Caco-2 (cell line): ENCODE measurements at regions not wholly inside any gene's neighbourhood (a gene's known extent, or its start where the extent isn't known, plus 50 kb on each side); places are given as distances from the start of the nearest gene placed in this dataset.

Experiments used
- BruUV-seq: library from RNA; stranded (reverse); fragments of 400-500 nt; replicated peaks from 2 replicates; lab custom pipeline; 2021; lab: Mats Ljungman, UMichigan
- CTCF ChIA-PET: fragments of 300-600 bp; sonication (Branson Sonifier 250); formaldehyde crosslinking; loops from one replicate; lab custom pipeline; 2022; ENCODE audit warnings: antibody characterized with exemption; lab: Charles Lee
- POLR2A ChIA-PET: fragments of 300-600 bp; sonication (Branson Sonifier 250); formaldehyde crosslinking; loops from one replicate; lab custom pipeline; 2022; ENCODE audit warnings: antibody characterized with exemption; lab: Charles Lee
- DNase-seq, 2 experiments: peaks; one replicate each; pipeline versions ENCODE4 v3.0.0 to v3.0.0-alpha.2; 2020 to 2022
- H3K27me3 ChIP-seq: replicated peaks from 2 replicates; pipeline ENCODE4 v1.6.0; 2011; ENCODE audit warnings: low read length; ENCODE audit not compliant: control insufficient read depth, insufficient read depth
- H3K36me3 ChIP-seq: 2 replicates; pipeline ENCODE4 v1.5.1; 2011; ENCODE audit warnings: low read length; ENCODE audit not compliant: control insufficient read depth, insufficient read depth
- H3K4me1 ChIP-seq: fragments of 250-450 bp; sonication (Bioruptor Pico); 2 replicates; pipeline ENCODE4 v1.5.1; 2020; ENCODE audit warnings: mild to moderate bottlenecking
- H3K4me3 ChIP-seq: 2 replicates; pipeline ENCODE4 v1.5.1; 2011; ENCODE audit warnings: low read depth, mild to moderate bottlenecking, control low read depth, low read length
- H3K9me3 ChIP-seq: fragments of 250-450 bp; sonication (Bioruptor Pico); 2 replicates; pipeline ENCODE4 v1.5.1; 2020; ENCODE audit warnings: mild to moderate bottlenecking, moderate library complexity
- H3K27ac Mint-ChIP-seq: one replicate; pipeline ENCODE4 v1.8.0; 2022; ENCODE audit warnings: mixed read lengths; ENCODE audit not compliant: unreplicated experiment
- H3K27me3 Mint-ChIP-seq: one replicate; pipeline ENCODE4 v1.8.0; 2022; ENCODE audit warnings: mixed read lengths; ENCODE audit not compliant: insufficient read depth, unreplicated experiment
- H3K36me3 Mint-ChIP-seq: one replicate; pipeline ENCODE4 v1.8.0; 2022; ENCODE audit warnings: mild to moderate bottlenecking, mixed read lengths; ENCODE audit not compliant: insufficient read depth, unreplicated experiment
- H3K4me1 Mint-ChIP-seq: one replicate; pipeline ENCODE4 v1.8.0; 2022; ENCODE audit warnings: low read depth, mixed read lengths; ENCODE audit not compliant: unreplicated experiment
- H3K4me3 Mint-ChIP-seq: one replicate; pipeline ENCODE4 v1.8.0; 2022; ENCODE audit warnings: mild to moderate bottlenecking, moderate library complexity, mixed read lengths; ENCODE audit not compliant: unreplicated experiment
- H3K9me3 Mint-ChIP-seq: one replicate; pipeline ENCODE4 v1.8.0; 2022; ENCODE audit warnings: mixed read lengths; ENCODE audit not compliant: unreplicated experiment
- CTCF ChIP-seq, 2 experiments: fragments of 200-600 bp in 1 of 2; IDR thresholded peaks; 1 replicate in 1 of 2; 2 replicates in 1 of 2; pipeline versions ENCODE4 v1.5.1 to v1.8.0; 2011 to 2022; ENCODE audit warnings: antibody characterized with exemption in 1 of 2, control low read depth in 1 of 2, inconsistent platforms in 1 of 2, low read depth in 1 of 2, low read length in 1 of 2, mild to moderate bottlenecking in 1 of 2, moderate library complexity in 1 of 2; ENCODE audit not compliant: insufficient read depth in 1 of 2, severe bottlenecking in 1 of 2, unreplicated experiment in 1 of 2
- intact Hi-C: fragments of 100-400 bp; cut with micrococcal nuclease; formaldehyde crosslinking; loops from one replicate; pipeline ENCODE4 v1.10.0; 2022; ENCODE audit not compliant: unreplicated experiment

GRCh38 chr18:3350021-3350420 lies 88.1 kb downstream of the MYL12B start:
- BruUV-seq = no TSS peak
- Histone ChIP-seq H3K27me3 (no peaks in the 10 kb centered on the region), H3K9me3 (no peaks in the 10 kb centered on the region), H3K4me3 (no peak overlapping the region), H3K4me1 (no peaks in the 10 kb centered on the region), H3K36me3 (no peaks in the 10 kb centered on the region)
- no peaks in the 10 kb centered on the region for H3K4me1 Mint-ChIP-seq
- H3K27ac Mint-ChIP-seq = no peak overlapping the region
- H3K9me3 Mint-ChIP-seq = no peaks in the 10 kb centered on the region
- intact Hi-C loops = no loop called here
- H3K27me3 Mint-ChIP-seq = no peaks in the 10 kb centered on the region
- DNase-seq = no peak
- ChIA-PET CTCF (no interaction called here), POLR2A (no interaction called here)
- no peaks in the 10 kb centered on the region for H3K36me3 Mint-ChIP-seq
- H3K4me3 Mint-ChIP-seq = no peak overlapping the region
- TF ChIP-seq CTCF (IDR thresholded peaks at IDR 0.05; ENCODE audit: insufficient read depth in 1 of 2, low read depth in 1 of 2, low read length in 1 of 2, severe bottlenecking in 1 of 2, unreplicated experiment in 1 of 2) = no peak

- H3K4me3 ChIP-seq = no peak overlapping the region
- ChIA-PET CTCF (no interaction called here), POLR2A (interaction anchor here (0.5 kb wide), 1 partner anchor 78 kb away, joined by 3 read pairs; no protein-coding TSS in a partner anchor)
- Mint-ChIP-seq H3K27ac (no peak overlapping the region), H3K9me3 (no peaks in the 10 kb centered on the region), H3K4me1 (no peaks in the 10 kb centered on the region), H3K27me3 (no peaks in the 10 kb centered on the region), H3K36me3 (no peaks in the 10 kb centered on the region), H3K4me3 (no peak overlapping the region)
- TF ChIP-seq CTCF (IDR thresholded peaks at IDR 0.05; ENCODE audit: insufficient read depth in 1 of 2, low read depth in 1 of 2, low read length in 1 of 2, severe bottlenecking in 1 of 2, unreplicated experiment in 1 of 2) = no peak
- intact Hi-C loops = no loop called here
- H3K9me3 ChIP-seq = no peaks in the 10 kb centered on the region
- no peaks in the 10 kb centered on the region for H3K36me3 ChIP-seq
- no peaks in the 10 kb centered on the region for H3K4me1 ChIP-seq
- no peaks in the 10 kb centered on the region for H3K27me3 ChIP-seq
- BruUV-seq = no TSS peak
- DNase-seq = no peak
Measured at GRCh38 chr18:3350566-3351527, 88.9 kb downstream of the MYL12B start.

GRCh38 chr18:3354506-3354905 lies 92.6 kb downstream of the MYL12B start:
- Mint-ChIP-seq H3K4me3 (no peak overlapping the region), H3K4me1 (no peaks in the 10 kb centered on the region), H3K27me3 (no peaks in the 10 kb centered on the region), H3K36me3 (no peaks in the 10 kb centered on the region), H3K27ac (no peak overlapping the region), H3K9me3 (no peaks in the 10 kb centered on the region)
- DNase-seq = no peak
- Histone ChIP-seq H3K9me3 (no peaks in the 10 kb centered on the region), H3K4me1 (no peaks in the 10 kb centered on the region), H3K36me3 (no peaks in the 10 kb centered on the region), H3K4me3 (no peak overlapping the region), H3K27me3 (no peaks in the 10 kb centered on the region)
- ChIA-PET POLR2A (no interaction called here), CTCF (no interaction called here)
- intact Hi-C loops = no loop called here
- no TSS peak for BruUV-seq
- no peak for TF ChIP-seq CTCF (IDR thresholded peaks at IDR 0.05; ENCODE audit: insufficient read depth in 1 of 2, low read depth in 1 of 2, low read length in 1 of 2, severe bottlenecking in 1 of 2, unreplicated experiment in 1 of 2)
